PC-9 (cell line): ENCODE measurements at regions not wholly inside any gene's neighbourhood (a gene's known extent, or its start where the extent isn't known, plus 50 kb on each side); places are given as distances from the start of the nearest gene placed in this dataset.

Experiments
- BruUV-seq: library from RNA; stranded (reverse); fragments of 400-500 nt; replicated peaks from 2 replicates; lab custom pipeline; 2021; lab: Mats Ljungman, UMichigan
- CTCF ChIA-PET: fragments of 300-600 bp; sonication (Branson Sonifier 250); formaldehyde crosslinking; loops from one replicate; lab custom pipeline; 2022; ENCODE audit warnings: antibody characterized with exemption; lab: Charles Lee
- POLR2A ChIA-PET: fragments of 300-600 bp; sonication (Branson Sonifier 250); formaldehyde crosslinking; loops from one replicate; lab custom pipeline; 2022; ENCODE audit warnings: antibody characterized with exemption; ENCODE audit not compliant: unreplicated experiment; lab: Charles Lee
- DNase-seq, 2 experiments: peaks; one replicate each; pipeline versions ENCODE4 v3.0.0 to v3.0.0-alpha.2; 2015 to 2022; ENCODE audit warnings: mixed read lengths in 1 of 2
- H2AFZ ChIP-seq: fragments of 200-600 bp; sonication (generic); 2 replicates; pipeline ENCODE4 v1.8.1; 2017; ENCODE audit warnings: antibody characterized with exemption
- H3F3A ChIP-seq: fragments of 200-600 bp; sonication (generic); 2 replicates; pipeline ENCODE4 v1.8.1; 2017; ENCODE audit warnings: antibody characterized with exemption, mild to moderate bottlenecking, low read depth; ENCODE audit not compliant: insufficient read depth
- H3K27ac ChIP-seq: fragments of 200-600 bp; sonication (generic); 2 replicates; pipeline ENCODE4 v1.6.1; 2016; ENCODE audit warnings: mixed run types
- H3K27me3 ChIP-seq: fragments of 200-600 bp; sonication (generic); 2 replicates; pipeline ENCODE4 v1.6.1; 2016; ENCODE audit warnings: low read depth, mixed run types; ENCODE audit not compliant: insufficient read depth
- H3K36me3 ChIP-seq: fragments of 200-600 bp; sonication (generic); 2 replicates; pipeline ENCODE4 v1.6.1; 2016; ENCODE audit warnings: low read depth, mixed run types
- H3K4me1 ChIP-seq: fragments of 200-600 bp; sonication (generic); replicated peaks from 2 replicates; pipeline ENCODE4 v1.6.1; 2016; ENCODE audit warnings: mixed run types; ENCODE audit not compliant: insufficient read depth
- H3K4me2 ChIP-seq: fragments of 200-600 bp; sonication (generic); 2 replicates; pipeline ENCODE4 v1.6.1; 2017; ENCODE audit warnings: mixed run types
- H3K4me3 ChIP-seq: fragments of 200-600 bp; sonication (generic); 2 replicates; pipeline ENCODE4 v1.6.1; 2016; ENCODE audit warnings: mixed run types
- H3K79me2 ChIP-seq: fragments of 200-600 bp; sonication (generic); 2 replicates; pipeline ENCODE4 v1.6.1; 2017; ENCODE audit warnings: low read depth, mixed run types
- H3K9me2 ChIP-seq: fragments of 200-600 bp; sonication (generic); 2 replicates; pipeline ENCODE4 v1.8.1; 2017; ENCODE audit warnings: mild to moderate bottlenecking; ENCODE audit not compliant: insufficient read depth
- H3K9me3 ChIP-seq: fragments of 200-600 bp; sonication (generic); 2 replicates; pipeline ENCODE4 v1.8.1; 2016; ENCODE audit warnings: low read depth; ENCODE audit not compliant: insufficient read depth
- H4K20me1 ChIP-seq: fragments of 200-600 bp; sonication (generic); 2 replicates; pipeline ENCODE4 v1.8.1; 2017; ENCODE audit not compliant: insufficient read depth
- EZH2 ChIP-seq: fragments of 200-600 bp; sonication (generic); IDR thresholded peaks from 2 replicates; pipeline ENCODE4 v1.8.0; 2017; ENCODE audit warnings: antibody characterized with exemption, low read depth
- intact Hi-C: fragments of 100-400 bp; cut with micrococcal nuclease; formaldehyde crosslinking; loops from one replicate; pipeline ENCODE4 v1.10.0; 2022; ENCODE audit not compliant: unreplicated experiment
- TF ChIP-seq, protein P1 (sequence below): fragments of 200-600 bp; sonication (generic); conservative IDR thresholded peaks from 2 replicates; pipeline ENCODE4 v1.6.1; 2017; ENCODE audit warnings: mixed run types, antibody characterized with exemption, mild to moderate bottlenecking, moderate library complexity

DNA sequence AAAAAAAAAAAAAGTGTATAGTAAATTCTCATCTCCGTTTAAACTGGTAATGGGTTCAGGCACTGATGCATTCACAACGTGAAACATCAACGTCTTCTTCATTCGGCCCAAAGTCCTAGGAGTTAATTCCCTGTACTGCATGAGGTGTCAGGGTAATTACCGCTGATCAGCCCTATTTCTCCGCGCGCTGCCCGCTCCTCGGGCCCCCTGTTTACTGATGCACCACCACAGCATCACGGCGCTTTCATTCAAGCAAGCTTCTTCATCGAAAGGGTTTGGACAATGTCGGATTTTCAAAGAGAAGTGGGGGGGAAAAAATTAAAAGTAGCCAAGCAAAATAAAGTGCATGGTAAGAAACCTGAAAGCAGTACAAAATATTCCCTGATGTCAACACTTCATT, 352.0 kb upstream of the POU3F3 start:
- Histone ChIP-seq H2AFZ (no peak overlapping the region), H3K27me3 (peaks cover 28% of the 10 kb centered on the region), H4K20me1 (no peaks in the 10 kb centered on the region), H3K4me1 (no peaks in the 10 kb centered on the region), H3K4me2 (no peak overlapping the region), H3K27ac (no peak overlapping the region), H3K36me3 (no peaks in the 10 kb centered on the region), H3F3A (no peaks in the 10 kb centered on the region), H3K9me2 (no peaks in the 10 kb centered on the region), H3K79me2 (no peaks in the 10 kb centered on the region), H3K4me3 (no peak overlapping the region), H3K9me3 (no peaks in the 10 kb centered on the region)
- no peak for TF ChIP-seq EZH2
- TF ChIP-seq, protein P1, sequence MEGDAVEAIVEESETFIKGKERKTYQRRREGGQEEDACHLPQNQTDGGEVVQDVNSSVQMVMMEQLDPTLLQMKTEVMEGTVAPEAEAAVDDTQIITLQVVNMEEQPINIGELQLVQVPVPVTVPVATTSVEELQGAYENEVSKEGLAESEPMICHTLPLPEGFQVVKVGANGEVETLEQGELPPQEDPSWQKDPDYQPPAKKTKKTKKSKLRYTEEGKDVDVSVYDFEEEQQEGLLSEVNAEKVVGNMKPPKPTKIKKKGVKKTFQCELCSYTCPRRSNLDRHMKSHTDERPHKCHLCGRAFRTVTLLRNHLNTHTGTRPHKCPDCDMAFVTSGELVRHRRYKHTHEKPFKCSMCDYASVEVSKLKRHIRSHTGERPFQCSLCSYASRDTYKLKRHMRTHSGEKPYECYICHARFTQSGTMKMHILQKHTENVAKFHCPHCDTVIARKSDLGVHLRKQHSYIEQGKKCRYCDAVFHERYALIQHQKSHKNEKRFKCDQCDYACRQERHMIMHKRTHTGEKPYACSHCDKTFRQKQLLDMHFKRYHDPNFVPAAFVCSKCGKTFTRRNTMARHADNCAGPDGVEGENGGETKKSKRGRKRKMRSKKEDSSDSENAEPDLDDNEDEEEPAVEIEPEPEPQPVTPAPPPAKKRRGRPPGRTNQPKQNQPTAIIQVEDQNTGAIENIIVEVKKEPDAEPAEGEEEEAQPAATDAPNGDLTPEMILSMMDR: no peak
- ChIA-PET POLR2A (no interaction called here), CTCF (no interaction called here)
- intact Hi-C loops: no loop called here
- no TSS peak for BruUV-seq
- DNase-seq: no peak

DNA sequence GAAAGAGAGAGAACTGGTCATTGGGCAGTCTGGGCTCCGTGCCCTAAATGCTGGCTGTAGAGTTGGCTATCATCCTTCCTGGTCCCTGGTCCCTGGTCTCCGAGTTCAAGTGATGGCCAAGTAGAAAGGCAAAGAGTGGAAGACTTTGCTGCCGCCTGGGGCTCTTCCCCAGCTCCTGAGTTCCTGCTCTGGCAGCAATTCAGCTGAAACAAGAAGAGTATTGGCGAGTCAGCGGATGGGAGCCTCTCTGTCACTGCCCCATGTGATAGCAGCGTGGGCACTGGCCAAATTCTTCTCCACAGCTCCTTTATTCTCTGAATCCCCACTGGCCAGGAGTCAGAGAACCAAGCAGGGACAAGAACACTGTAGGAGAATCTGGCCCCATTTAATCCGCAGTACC, 351.0 kb upstream of the POU3F3 start:
- no peak overlapping the region for H3K4me2 ChIP-seq
- no peaks in the 10 kb centered on the region for H4K20me1 ChIP-seq
- no peak overlapping the region for H3K4me3 ChIP-seq
- H3K27ac ChIP-seq: no peak overlapping the region
- H3K27me3 ChIP-seq: peaks cover 30% of the 10 kb centered on the region
- H3F3A ChIP-seq: no peaks in the 10 kb centered on the region
- no peak for DNase-seq
- H3K79me2 ChIP-seq: no peaks in the 10 kb centered on the region
- no peaks in the 10 kb centered on the region for H3K4me1 ChIP-seq
- no peaks in the 10 kb centered on the region for H3K9me3 ChIP-seq
- H3K9me2 ChIP-seq: no peaks in the 10 kb centered on the region
- intact Hi-C loops: no loop called here
- BruUV-seq: no TSS peak
- H2AFZ ChIP-seq: no peak overlapping the region
- ChIA-PET POLR2A (no interaction called here), CTCF (no interaction called here)
- TF ChIP-seq, protein P1: no peak
- TF ChIP-seq EZH2: no peak
- no peaks in the 10 kb centered on the region for H3K36me3 ChIP-seq

DNA sequence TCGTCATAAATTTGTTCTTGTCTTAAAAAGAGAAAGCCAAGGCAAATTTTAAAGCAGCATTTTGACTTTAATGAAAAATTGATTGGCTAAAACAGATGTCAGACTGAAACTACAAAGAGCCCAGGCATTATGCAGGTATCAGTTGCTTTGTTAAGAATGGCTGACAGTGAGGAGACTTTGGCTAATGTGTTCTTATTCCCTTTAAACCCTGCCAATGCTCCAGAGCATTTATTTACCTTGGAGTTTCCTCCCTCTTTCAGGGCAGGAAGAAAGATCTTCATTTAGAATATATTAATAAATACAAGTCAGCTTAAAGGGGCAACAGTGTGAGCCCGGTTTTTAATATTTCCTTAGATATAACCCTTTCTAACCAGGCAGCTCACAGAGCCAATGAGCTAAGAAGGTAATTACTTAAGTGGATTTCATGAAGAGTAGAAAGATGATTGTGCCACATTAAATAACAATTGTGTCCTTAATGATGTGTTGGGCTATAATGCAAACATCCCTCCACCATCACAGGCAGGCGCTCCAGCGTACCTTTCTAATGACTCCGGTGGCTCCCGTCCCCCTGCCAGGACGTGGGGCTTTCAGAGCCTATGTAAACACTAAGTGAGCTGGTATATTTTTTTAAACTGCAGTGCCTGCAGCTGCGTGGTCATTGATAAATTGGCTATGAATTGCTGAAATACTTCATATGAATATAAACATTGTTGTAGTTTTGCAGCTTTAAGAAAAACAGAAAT, 349.4 kb upstream of the POU3F3 start:
- H3K27me3 ChIP-seq: peaks cover 36% of the 10 kb centered on the region
- ChIA-PET POLR2A (no interaction called here), CTCF (no interaction called here)
- no peaks in the 10 kb centered on the region for H3F3A ChIP-seq
- no peaks in the 10 kb centered on the region for H3K36me3 ChIP-seq
- no peaks in the 10 kb centered on the region for H4K20me1 ChIP-seq
- no peak overlapping the region for H3K4me3 ChIP-seq
- H3K79me2 ChIP-seq: no peaks in the 10 kb centered on the region
- no peaks in the 10 kb centered on the region for H3K9me3 ChIP-seq
- no peak for TF ChIP-seq EZH2
- TF ChIP-seq, protein P1: no peak
- no TSS peak for BruUV-seq
- intact Hi-C loops: no loop called here
- H3K27ac ChIP-seq: no peak overlapping the region
- H3K9me2 ChIP-seq: no peaks in the 10 kb centered on the region
- H2AFZ ChIP-seq: no peak overlapping the region
- no peaks in the 10 kb centered on the region for H3K4me1 ChIP-seq
- no peak overlapping the region for H3K4me2 ChIP-seq
- no peak for DNase-seq
